Sciatic nerve (tissue), 2 donors: ENCODE measurements at regions not wholly inside any gene's neighbourhood (a gene's known extent, or its start where the extent isn't known, plus 50 kb on each side); places are given as distances from the start of the nearest gene placed in this dataset.
"Not testable (repeated sequence)": the region's sequence is repeated elsewhere in the genome, so short reads cannot be mapped to it uniquely, and the experiment has no call there.

Experiments used
- ATAC-seq: fragments of 200-7000 bp; cut with Tn5 transposase; one replicate; pipeline ENCODE4 v1.9.1; 2020; ENCODE audit warnings: mild to moderate bottlenecking, moderate library complexity
- DNase-seq: peaks from one replicate; pipeline ENCODE4 v3.0.0-alpha.2; 2020; ENCODE audit warnings: low spot score
- intact Hi-C: fragments of 100-400 bp; cut with DNase I; formaldehyde crosslinking; loops from one replicate; pipeline ENCODE4 v1.14.2; 2022
- donor health status: DM: no; HTN: no; CAD: no.
- donor health status: DM: no; HTN: no; CAD: no.

DNA sequence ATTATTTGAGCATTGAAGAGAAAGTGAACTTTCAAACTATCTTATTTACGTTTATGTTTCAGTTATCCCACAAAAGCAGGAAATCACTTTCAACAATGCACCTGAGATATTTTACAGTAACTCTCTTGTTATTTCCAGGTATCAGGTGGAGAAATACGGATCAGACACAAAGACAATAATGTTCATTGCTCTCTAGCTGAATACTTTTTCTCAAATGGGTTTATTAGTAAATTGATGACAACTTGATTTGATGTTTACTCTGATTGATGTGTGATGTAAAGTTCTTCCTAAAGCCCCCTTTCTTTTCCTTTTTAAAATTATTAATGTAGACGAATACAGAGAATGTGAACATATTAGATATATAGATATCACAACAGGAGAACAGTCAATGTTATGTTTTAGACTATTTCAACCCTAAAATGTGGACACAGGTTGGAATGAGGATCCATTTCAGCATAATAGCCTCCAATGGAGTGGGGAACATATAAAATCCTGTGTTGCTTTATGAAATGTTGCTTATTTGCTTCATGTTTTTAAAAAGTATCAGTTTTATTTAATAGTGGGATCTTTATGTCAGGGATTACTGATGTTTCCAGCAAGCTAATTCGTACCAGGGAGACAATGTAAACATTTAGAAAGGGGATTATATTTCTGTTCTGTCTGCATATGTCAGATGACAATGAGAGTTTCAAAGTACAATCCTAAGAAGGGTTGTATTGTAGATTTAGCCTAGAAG lies 1522.3 kb upstream of the TPTE start:
- ATAC-seq (no peak), DNase-seq (no peak)
- intact Hi-C loops, result no loop called here

DNA sequence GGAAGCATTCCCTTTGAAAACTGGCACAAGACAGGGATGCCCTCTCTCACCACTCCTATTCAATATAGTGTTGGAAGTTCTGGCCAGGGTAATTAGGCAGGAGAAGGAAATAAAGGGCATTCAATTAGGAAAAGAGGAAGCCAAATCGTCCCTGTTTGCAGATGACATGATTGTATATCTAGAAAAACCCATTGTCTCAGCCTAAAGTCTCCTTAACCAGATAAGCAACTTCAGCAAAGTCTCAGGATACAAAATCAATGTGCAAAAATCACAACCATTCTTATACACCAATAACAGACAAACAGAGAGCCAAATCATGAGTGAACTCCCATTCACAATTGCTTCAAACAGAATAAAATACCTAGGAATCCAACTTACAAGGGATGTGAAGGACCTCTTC lies 1521.3 kb upstream of the TPTE start:
- DNase-seq, intact Hi-C loops, ATAC-seq: not testable (repeated sequence)

DNA sequence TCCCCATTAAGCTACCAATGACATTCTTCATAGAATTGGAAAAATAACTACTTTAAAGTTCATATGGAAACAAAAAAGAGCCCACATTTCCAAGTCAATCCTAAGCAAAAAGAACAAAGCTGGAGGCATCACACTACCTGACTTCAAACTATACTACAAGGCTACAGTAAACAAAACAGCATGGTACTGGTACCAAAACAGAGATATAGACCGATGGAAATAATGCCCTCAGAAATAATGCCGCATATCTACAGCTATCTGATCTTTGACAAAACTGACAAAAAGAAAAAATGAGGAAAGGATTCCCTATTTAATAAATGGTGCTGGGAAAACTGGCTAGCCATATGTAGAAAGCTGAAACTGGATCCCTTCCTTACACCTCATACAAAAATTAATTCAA lies 1520.7 kb upstream of the TPTE start:
- DNase-seq, ATAC-seq, intact Hi-C loops: not testable (repeated sequence)

DNA sequence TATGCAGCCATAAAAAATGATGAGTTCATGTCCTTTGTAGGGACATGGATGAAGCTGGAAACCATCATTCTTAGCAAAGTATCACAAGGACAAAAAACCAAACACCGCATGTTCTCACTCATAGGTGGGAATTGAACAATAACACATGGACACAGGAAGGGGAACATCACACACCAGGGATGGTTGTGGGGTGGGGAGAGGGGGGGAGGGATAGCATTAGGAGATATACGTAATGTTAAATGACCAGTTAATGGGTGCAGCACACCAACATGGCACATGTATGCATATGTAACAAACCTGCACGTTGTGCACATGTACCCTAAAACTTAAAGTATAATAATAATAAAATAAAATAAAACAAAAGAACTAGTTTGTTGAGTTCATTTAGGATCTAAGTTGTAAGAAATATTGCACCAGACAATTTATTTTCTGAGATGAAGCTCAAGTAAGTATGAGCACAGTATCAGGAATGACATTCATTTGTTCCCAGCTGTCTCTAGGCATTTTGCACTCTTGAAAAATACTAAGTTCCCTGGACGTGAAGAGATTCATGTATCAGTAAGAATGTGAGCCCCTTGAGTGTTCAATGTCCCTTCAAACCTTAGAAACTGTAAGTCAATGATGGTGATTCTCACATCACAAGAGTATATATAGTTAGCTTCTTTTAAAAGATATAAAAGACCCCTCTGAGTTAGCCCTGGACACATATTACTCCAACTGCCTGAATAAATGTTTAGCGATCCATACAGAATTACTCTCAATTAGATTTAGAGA lies 1519.3 kb upstream of the TPTE start:
- ATAC-seq, intact Hi-C loops, DNase-seq: not testable (repeated sequence)

DNA sequence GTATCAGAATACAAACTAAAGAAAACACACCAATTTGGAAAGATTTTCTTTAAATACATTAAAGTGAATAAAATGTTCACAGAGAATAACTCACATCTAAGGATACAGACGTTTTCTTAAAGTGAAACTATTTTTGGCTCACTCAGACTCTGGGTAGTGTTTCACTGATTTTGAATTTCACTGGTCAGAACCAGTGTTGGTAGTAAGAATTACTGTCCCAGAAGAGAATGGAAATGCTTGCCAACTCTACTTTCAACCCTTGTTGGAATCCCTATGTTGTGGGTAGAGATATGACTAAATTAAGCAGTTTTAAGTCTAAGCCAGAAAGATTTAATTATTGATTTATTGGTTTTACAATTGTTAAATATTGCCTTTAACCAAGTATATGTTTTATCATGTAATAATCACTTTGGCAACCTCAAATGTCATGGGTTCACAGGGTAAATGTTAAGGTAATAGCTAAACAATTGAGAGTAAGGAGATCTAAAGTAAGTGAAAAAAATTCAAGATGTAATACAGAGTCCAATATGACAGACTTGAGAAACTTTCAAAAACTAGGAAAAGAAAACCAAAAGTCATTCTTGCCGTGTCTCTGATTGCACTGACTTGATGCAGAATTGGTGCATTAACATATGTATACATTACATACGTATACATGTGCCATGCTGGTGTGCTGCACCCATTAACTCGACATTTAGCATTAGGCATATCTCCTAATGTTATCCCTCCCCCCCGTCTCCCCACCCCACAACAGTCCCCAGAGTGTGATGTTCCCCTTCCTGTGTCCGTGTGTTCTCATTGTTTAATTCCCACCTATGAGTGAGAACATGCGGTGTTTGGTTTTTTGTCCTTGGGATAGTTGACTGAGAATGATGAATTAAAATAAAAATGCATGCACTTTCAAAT lies 1517.2 kb upstream of the TPTE start:
- intact Hi-C loops, DNase-seq, ATAC-seq: not testable (repeated sequence)

DNA sequence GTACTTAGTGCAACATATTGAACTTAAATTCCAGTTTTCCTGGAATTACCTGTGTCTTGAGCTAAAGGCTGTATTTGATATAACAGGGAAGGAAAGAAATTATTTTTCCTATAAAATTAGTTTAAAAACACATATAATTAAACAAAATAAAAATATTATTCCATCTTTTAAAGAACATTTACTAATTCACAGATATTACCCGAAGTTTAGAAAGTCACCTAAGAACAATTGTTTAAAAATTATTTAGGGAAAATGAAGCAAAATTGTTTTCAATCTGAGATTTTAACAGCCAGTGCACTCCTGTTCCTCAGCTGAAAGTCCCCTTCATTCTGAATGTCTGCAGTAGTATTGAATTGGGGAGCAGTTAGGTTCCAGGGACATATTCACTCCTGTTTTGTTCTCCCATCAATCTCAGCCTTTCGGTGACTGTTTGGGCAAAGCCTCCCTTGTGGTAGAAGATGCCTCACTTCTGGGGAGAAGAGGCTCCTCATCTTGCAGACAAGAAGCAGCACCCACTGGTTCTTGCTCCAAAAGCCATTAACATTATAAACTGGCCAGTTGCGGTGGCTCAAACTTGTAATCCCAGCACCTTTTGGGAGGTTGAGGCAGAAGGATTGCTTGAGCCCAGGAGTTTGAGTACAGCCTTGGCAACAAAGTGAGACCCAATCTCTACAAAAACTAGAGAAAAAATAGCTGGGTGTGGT lies 1516.4 kb upstream of the TPTE start:
- intact Hi-C loops, ATAC-seq, DNase-seq: not testable (repeated sequence)

DNA sequence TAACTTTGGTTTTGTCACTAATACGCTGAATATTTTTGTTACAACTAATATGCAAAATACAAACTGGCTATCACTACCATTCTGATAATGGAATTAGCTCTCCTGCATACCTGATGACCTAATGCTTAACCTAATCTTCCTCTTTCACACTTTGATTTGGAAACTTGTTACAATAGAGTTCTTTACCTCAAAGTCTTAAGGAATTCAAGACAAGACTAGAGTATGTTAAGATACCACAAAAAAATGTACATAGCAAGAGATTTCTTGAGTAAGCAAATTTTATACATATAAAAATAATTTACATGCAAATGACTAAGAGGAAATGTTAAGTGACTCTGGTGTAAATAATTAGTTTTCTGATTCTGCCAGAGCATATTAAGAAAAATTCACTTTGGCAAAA lies 1515.7 kb upstream of the TPTE start:
- DNase-seq, ATAC-seq, intact Hi-C loops: not testable (repeated sequence)

DNA sequence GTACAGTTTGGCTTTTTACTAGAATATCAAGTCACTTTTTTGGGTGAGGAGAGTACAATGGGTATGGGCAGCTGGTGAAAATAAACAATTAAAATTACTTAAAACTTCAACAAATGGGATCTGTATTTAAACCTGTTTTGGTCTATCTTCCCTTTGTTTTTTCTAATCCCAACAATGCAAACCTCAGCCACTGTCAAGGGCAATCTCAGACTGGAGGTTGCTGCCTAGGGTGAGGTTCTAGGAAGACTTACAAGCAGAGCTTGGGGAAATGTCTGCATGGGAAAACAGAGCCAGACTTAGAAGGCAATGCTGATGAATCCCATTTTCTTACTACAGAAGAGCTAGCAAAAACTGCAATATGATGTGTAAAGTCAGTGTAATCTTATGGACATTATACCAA lies 1515.3 kb upstream of the TPTE start:
- intact Hi-C loops, DNase-seq, ATAC-seq: not testable (repeated sequence)

DNA sequence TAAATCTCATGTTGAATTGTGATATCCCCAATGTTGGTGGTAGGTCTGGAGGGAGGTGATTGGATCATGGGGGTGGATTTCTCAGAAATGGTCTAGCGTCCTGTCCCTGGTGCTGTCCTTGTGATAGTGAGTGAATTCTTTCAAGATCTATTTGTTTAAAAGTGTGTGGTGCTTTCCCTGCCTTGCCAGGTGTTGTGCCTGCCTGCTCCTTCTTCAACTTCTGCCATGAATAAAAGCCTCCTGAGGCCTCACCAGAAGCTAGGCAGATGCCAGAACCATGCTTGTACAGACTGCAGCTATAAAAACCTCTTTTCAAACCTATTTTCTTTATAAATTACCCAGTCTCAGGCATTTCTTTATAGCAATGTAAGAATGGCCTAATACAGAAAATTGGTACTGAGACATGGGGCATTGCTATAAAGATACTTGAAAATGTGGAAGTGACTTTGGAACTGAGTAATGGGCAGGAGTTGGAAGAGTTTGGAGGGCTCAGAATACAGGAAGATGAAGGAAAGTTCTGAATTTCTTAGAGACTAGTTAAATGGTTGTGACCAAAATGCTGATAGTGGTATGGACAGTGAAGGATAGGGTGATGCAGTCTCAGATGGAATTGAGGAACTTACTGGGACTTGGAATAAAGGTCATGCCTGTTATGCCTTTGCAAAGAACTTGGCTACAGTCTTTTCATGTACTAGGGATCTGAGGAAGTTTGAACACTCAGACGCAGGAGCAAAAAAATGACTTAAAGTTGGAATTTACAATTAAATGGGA lies 1514.6 kb upstream of the TPTE start:
- ATAC-seq, DNase-seq, intact Hi-C loops: not testable (repeated sequence)

DNA sequence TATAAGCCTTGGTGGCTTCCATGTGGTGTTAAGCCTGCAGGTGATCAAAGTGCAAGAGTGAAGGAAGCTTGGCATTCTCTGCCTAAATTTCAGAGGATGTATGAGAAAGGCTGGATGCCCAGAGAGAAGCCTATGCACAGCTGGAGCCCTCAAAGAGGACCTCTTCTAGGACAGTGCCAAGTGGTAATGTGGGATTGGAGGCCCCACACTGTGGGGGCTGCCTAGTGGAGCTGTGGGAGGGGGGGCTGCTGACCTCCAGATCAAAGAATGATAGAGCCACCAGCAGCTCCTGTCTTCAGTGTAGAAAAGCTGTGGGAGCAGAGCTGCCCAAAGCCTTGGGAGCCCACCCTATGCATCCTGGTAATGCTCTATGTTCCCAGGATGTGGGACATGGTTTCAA lies 1512.7 kb upstream of the TPTE start:
- intact Hi-C loops, result no loop called here
- no peak for DNase-seq
- ATAC-seq, result no peak

DNA sequence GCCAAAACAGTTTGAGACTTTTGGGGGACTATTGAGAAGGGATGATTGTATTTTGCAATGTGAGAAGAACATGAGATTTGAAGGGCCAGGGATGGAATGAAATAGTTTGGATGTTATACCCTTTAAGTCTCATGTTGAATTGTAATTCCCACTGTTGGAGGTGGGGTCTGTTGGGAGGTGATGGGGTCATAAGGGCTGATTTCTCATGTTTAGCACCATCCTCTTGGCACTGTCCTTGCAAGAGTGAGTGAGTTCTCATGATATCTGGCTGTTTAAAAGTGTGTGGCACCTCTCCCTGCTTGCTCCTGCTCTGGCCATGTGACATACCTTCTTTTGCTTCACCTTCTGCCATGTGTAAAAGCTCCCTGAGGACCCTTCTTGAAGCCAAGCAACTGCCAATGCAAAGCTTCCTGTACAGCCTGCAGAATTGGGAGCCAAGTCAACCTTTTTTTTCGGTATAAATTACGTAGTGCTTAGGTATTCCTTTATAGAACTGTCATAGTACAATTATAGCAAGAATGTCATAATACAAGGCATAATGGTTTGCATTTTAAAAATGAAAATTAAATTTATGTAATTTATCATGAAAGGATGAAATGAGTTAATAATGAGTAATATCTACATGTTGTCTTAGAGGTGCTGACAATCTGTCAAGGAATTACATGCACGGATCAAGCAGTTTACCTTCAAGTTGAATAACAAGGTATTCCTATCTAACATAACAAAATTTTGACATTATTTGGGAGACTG lies 1511.9 kb upstream of the TPTE start:
- DNase-seq, ATAC-seq, intact Hi-C loops: not testable (repeated sequence)

DNA sequence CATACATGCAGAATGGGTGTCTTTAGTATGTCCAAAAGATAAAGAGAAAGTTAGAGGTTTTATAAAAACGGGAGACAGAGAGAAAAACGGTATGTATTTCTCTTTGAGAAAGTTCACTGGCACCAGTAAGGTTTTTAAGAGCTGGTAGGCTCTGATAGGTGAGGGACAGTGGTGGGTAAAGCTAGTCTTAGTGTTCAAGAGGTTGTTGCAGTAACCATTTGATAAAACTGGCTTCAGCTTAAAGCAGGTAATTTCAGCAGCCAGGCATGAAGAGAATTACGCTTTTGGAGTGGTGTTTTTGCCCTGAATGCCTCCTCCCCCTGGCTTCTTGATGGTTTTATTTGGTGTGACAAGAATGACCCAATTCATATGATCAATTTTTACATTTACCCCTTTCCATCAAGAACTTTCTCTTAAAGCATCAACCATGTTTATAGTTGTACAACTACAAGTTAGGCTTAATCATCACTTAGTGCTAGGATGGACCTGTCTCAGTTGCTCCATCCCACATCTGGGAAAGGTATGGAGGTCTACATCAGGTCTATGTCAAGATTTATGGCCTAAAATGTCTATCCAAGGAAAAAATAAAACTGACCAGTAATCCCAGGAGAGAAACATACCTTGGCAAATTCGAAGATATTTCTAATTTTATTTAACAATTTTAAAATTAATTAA lies 1511.1 kb upstream of the TPTE start:
- DNase-seq, intact Hi-C loops, ATAC-seq: not testable (repeated sequence)

DNA sequence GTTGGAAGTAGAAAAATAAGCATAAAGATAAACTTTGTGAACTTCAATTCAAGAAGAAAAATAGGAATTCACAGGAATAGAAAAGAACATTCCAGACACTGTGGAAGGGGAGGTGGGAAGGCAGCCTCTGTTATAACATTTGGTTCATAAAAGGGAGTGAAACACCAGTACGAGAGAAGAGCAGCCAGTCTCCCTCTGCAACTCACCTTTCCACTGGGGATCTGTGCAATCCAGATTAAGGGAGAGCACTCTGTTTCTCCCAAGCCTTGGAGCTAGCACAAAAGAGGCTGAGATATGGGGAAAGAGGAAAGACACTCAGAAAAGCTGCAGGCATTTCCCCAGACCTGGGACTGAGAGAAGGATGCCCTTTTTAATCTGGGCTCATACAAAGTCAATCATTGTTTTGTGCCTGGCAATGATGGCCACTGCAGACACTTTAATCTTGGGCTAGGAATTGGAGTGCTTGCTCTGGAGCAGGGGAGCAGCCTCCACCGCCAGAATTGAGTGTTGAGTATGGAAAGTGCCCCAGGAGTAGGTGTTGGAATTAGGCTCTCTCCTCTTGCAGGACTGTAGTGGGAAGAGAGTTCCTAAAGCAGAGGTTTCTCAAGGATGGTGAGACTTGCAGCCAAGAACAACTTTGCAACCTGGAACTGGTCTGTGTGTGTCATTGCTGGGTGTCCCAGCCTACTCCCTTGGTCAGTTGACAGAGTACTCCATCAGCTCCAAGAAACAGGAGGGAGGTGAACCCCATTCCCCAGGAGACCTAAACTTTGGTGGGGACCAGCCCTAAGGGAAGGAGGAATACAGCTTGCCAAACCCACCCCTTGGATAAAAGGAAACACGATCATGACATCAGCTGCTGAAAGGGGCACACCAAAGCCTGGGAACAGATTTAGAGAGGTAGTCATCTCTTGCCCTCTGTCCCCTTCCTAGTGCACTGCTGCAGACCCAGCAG lies 1510.2 kb upstream of the TPTE start:
- DNase-seq, intact Hi-C loops, ATAC-seq: not testable (repeated sequence)

DNA sequence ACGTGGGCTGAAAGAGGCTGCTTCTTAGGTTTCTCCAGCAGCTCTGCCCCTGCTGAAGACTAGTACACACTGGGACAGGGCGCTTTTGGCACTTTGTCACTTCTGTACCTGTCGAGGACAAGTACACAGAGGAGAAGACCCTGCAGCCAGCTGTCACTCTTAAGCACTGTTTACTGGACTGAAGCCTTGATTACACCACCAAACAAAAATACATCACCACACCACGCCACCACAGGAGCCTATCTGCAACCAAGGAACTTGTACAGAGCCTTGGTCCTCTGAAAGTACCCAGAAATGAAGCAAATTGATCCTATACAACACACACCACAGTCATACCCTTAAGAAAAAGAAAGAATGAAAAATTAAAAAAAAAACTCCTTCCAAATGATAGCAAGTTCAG lies 1509.5 kb upstream of the TPTE start:
- DNase-seq, ATAC-seq, intact Hi-C loops: not testable (repeated sequence)

DNA sequence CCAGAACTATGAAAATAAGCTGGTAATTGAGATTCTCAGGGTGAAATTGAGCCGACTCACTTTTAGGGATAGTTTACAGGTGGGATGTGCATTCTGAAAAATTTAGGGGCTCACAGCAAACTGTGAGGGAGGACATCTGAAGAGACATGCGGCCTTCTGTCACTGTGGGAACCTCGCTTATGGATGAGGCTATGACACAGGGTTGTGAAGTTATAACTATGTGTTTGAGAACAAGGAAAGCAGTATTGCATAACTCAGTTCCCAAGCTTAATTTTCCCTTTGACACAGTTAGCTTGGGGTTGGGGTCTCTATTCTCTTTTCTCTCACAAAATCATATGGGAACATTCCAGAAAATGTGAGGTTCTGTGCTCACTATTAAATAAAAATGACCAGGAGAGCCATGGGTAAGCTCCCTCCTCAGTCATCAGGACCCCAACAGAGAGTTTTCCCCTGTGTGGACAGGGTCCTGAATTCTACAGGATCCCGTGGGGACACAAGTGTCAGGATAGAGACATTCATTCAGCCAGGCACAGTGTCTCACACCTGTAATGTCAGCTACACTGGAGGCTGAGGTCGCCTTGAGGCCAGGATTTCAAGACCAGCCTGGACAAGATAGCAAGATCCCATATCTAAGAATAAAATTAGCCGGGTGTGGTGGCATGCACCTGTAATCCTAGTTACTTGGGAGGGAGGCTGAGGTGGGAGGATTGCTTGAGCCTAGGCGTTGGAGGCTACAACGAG lies 1507.7 kb upstream of the TPTE start:
- intact Hi-C loops, DNase-seq, ATAC-seq: not testable (repeated sequence)
